ENCODE measurements at regions not wholly inside any gene's neighbourhood (a gene's known extent, or its start where the extent isn't known, plus 50 kb on each side); places are given as distances from the start of the nearest gene placed in this dataset.
"Not testable (repeated sequence)": the region's sequence is repeated elsewhere in the genome, so short reads cannot be mapped to it uniquely, and the experiment has no call there.

GRCh38 chr18:1149709-1150108 is 245.0 kb downstream of the ADCYAP1 start:
- DNase-seq = no peak

DNA sequence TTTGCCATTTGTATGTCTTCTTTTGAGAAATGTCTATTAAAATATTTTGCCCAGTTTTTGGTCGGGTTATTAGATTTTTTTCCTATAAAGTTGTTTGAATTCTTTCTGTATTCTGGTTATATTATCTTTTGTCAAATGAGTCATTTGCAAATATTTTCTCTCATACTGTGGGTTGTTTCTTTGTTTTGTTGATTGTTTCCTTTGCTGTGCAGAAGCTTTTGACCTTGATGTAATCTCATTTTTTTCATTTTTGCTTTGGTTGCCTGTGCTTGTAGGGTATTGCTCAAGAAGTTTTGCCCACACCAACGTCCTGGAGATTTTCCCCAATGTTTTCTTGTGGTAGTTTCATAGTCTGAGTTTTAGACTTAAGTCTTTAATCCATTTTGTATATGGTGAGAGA is 245.7 kb downstream of the ADCYAP1 start:
- no peak for DNase-seq

DNA sequence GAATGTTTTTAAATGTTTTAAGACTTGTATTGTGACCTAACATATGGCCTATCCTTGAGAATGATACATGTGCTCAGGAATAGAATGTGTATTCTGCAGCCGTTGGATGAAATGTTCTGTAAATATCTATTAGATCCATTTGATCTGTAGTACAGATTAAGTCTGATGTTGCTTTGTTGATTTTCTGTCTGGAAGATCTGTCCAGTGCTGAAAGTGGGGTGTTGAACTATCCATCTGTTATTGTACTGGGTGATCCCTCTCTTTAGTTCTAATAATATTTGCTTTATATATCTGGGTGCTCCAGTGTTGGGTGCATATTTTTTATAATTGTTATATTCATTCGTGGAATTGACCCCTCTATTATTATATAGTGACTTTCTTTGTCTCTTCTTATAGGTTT is 248.3 kb downstream of the ADCYAP1 start:
- DNase-seq = not testable (repeated sequence)

- no peak for DNase-seq
Measured at GRCh38 chr18:1173593-1173992, 268.9 kb downstream of the ADCYAP1 start.

DNA sequence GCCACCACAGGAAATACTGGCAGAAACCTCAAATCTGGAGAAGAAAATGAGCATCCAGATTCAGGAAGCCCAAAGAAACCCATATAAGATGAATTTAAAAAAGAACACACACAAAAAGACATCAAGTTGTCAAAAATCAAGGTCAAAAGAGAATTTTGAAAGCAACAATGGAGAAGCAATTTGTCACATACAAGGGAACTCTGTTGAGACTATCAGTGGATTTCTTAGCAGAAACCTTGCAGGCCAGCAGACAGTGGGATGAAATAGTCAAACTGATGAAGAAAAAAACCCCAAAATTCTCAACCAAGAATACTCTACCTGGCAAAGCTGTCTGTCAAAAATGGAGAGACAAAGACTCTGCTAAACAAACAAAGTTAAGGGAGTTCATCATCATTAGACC is 272.6 kb downstream of the ADCYAP1 start:
- DNase-seq = no peak

- DNase-seq = no peak
Measured at GRCh38 chr18:1191341-1191740, 286.7 kb downstream of the ADCYAP1 start.

DNA sequence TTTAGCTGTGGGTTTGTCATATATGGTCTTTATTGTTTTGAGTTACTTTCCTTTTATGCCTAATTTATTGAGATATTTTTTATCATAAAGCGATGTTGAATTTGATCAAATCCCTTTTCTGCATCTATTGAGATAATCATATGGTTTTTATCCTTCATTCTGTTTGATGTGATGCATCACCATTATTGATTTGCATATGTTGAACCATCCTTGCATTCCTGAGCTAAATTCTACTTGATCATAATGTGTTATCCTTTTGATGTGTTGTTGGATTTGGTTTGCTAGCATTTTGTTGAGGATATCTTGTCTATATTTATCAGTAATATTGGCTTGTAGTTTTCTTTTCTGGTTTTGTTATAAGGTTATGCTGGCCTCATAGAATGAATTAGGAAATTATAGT is 308.5 kb downstream of the ADCYAP1 start:
- DNase-seq = no peak

DNA sequence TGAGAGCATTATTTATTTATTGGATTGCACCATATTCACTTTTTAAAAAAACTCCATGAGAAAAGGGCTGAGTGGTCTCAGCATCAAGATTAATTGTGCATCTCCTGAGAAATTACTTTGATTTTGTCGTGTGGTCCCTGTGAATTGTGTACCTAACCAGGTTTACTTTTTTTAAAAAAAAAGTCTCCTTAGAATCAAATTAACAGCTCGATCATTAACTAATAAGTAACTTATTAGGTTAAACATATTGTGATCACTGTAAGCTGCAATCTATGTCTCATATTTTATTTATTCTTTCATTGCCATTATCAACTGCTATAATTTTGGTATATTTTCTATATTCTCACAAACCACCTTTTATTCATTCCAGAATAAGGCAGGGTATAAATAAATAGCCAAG is 318.2 kb downstream of the ADCYAP1 start:
- no peak for DNase-seq

GRCh38 chr18:1227025-1227424 is 322.4 kb downstream of the ADCYAP1 start:
- DNase-seq = no peak

GRCh38 chr18:1229634-1230033 is 325.0 kb downstream of the ADCYAP1 start:
- DNase-seq = no peak

DNA sequence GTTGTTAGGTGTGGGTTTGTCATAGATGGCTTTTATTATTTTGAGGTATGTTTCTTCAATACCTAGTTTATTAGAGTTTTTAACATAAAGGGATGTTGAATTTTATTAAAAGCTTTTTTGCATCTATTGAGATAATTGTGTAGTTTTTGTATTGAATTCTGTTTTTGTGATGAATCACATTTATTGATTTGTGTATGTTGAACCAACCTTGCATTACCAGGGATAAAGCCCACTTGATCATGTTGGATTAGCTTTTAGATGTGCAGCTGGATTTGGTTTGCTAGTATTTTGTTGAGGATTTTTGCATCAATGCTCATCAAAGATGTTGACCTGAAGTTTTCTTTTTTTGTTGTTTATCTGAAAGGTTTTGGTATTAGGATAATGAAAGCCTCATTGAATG is 328.2 kb downstream of the ADCYAP1 start:
- no peak for DNase-seq

GRCh38 chr18:1240701-1241100 is 336.0 kb downstream of the ADCYAP1 start:
- no peak for DNase-seq

- no peak for DNase-seq
Measured at GRCh38 chr18:1244397-1245122, 339.9 kb downstream of the ADCYAP1 start.

- no peak for DNase-seq
Measured at GRCh38 chr18:1246827-1247226, 342.2 kb downstream of the ADCYAP1 start.

DNA sequence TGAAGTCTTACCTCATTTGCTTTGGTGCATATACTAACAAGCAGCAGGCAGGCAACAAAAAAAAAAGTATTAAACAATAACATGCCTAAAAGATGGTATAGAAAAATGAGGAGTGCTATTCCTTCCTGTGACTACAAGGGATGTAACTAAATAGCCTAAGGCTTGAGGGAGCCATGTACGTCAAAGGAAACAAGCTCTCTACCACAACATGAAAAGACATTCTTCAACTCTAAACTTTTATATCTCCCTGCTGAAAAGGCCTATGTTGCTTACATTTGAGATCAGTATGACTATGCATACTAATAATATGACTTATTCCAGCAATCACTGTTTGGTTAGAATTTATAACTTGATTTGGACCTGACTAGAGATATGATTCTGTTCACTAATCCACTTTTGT is 347.9 kb downstream of the ADCYAP1 start:
- no peak for DNase-seq

DNA sequence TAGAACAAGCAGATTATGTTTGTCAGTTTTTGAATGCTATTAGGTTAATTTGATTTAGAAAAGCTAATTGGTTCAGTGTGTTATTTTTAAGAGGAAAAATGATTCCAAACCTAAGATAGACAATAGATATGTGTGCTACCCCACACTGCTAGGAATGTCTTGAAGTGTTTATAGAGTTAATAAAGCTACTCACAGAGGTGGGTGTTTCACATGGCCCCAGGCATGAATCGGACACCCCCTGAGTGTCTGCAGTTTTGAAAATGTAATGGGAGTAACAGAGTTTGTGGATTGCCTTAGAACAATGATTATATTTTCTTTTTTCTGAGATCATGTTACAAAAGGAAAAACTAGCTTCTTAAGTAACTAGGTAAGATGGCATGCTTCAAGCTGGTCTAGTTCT is 348.3 kb downstream of the ADCYAP1 start:
- no peak for DNase-seq

GRCh38 chr18:1253827-1254226 is 349.2 kb downstream of the ADCYAP1 start:
- DNase-seq = no peak

GRCh38 chr18:1261054-1261453 is 356.4 kb downstream of the ADCYAP1 start:
- no peak for DNase-seq

GRCh38 chr18:1267021-1267420 is 362.4 kb downstream of the ADCYAP1 start:
- no peak for DNase-seq

- no peak for DNase-seq
Measured at GRCh38 chr18:1270081-1270480, 365.4 kb downstream of the ADCYAP1 start.

DNA sequence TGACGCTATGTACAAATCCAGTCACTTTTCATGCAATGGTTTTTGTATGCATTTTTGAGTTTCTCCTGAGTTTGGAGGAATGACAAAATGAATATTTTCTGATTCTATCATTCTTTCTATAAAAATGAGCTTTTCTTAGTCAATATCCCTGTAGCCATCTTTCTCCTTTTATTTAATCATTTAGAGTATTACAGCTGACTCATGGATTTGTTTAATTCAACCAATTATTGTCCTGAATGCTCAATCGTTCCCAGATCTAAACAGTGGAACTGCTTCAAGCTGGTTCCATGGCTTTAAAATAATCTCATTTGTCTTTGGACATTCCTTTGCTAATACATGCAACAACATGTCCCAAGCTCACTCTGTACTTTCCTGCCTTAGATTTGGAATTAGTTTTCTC is 368.8 kb downstream of the ADCYAP1 start:
- no peak for DNase-seq

DNA sequence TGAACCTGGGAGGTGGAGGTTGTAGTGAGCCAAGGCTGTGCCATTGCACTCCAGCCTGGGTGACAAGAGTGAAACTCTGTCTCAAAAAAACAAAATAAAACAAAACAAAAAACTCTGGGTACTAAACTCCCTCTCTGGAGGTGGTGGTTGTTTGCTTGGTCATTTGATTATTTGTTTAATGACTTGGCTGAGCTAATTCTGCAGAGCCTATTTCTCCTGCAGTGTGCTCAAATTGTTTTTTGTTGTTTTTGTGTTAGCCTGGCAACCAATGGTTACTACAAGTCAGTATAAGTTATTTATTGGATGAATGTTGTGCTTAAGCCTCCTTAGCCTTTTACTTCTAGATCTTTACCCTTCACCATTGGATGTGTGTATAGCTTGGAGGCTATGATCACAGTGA is 387.5 kb downstream of the ADCYAP1 start:
- DNase-seq = no peak

GRCh38 chr18:1294229-1294628 is 389.6 kb downstream of the ADCYAP1 start:
- no peak for DNase-seq

GRCh38 chr18:1296237-1296636 is 391.6 kb downstream of the ADCYAP1 start:
- no peak for DNase-seq

- DNase-seq = no peak
Measured at GRCh38 chr18:1302861-1303260, 398.2 kb downstream of the ADCYAP1 start.

Data from NCI-H1436 (cell line).